Muscle layer of duodenum (tissue), 2 donors: ENCODE measurements at regions not wholly inside any gene's neighbourhood (a gene's known extent, or its start where the extent isn't known, plus 50 kb on each side); places are given as distances from the start of the nearest gene placed in this dataset.

ENCODE experiments used
- H3K27ac ChIP-seq: one replicate; pipeline ENCODE4 v1.7.0; 2013; ENCODE audit warnings: mild to moderate bottlenecking, low read length
- H3K27me3 ChIP-seq: one replicate; pipeline ENCODE4 v1.7.0; 2013; ENCODE audit warnings: low read depth, mild to moderate bottlenecking, control low read depth, low read length
- H3K36me3 ChIP-seq, 2 donors: one replicate each; pipeline ENCODE4 v1.7.0; 2013; ENCODE audit warnings: low read length in 2 of 2, control low read depth in 1 of 2, mild to moderate bottlenecking in 1 of 2; ENCODE audit not compliant: insufficient read depth in 2 of 2, control insufficient read depth in 1 of 2
- H3K4me1 ChIP-seq, 2 donors: one replicate each; pipeline ENCODE4 v1.7.0; 2013; ENCODE audit warnings: low read length in 2 of 2, mild to moderate bottlenecking in 2 of 2, control low read depth in 1 of 2, moderate library complexity in 1 of 2; ENCODE audit not compliant: insufficient read depth in 2 of 2, control insufficient read depth in 1 of 2
- H3K4me3 ChIP-seq, 2 donors: one replicate each; pipeline ENCODE4 v1.7.0; 2013; ENCODE audit warnings: low read length in 2 of 2, low read depth in 1 of 2, mild to moderate bottlenecking in 1 of 2
- H3K9me3 ChIP-seq, 2 donors: one replicate each; pipeline ENCODE4 v1.7.0; 2013; ENCODE audit warnings: low read length in 2 of 2, control low read depth in 1 of 2, mild to moderate bottlenecking in 1 of 2; ENCODE audit not compliant: control insufficient read depth in 1 of 2
- donor health status: healthy.

GRCh38 chr2:128797533-128797932, 478.9 kb upstream of the HS6ST1 start:
- Histone ChIP-seq H3K4me1 (no peaks in the 10 kb centered on the region), H3K4me3 (no peak overlapping the region), H3K36me3 (no peaks in the 10 kb centered on the region), H3K9me3 (no peaks in the 10 kb centered on the region), H3K27ac (no peak overlapping the region), H3K27me3 (no peaks in the 10 kb centered on the region)

GRCh38 chr2:128797937-128798336, 479.3 kb upstream of the HS6ST1 start:
- no peaks in the 10 kb centered on the region for H3K4me1 ChIP-seq
- no peaks in the 10 kb centered on the region for H3K9me3 ChIP-seq
- no peaks in the 10 kb centered on the region for H3K36me3 ChIP-seq
- no peaks in the 10 kb centered on the region for H3K27me3 ChIP-seq
- no peak overlapping the region for H3K4me3 ChIP-seq
- no peak overlapping the region for H3K27ac ChIP-seq

- Histone ChIP-seq H3K4me1 (no peaks in the 10 kb centered on the region), H3K4me3 (no peak overlapping the region), H3K27ac (no peak overlapping the region)
Observed at GRCh38 chr2:128798502-128799283, 480.0 kb upstream of the HS6ST1 start.

GRCh38 chr2:128799284-128799552, 480.6 kb upstream of the HS6ST1 start:
- Histone ChIP-seq H3K4me3 (no peak overlapping the region), H3K36me3 (no peaks in the 10 kb centered on the region), H3K4me1 (no peaks in the 10 kb centered on the region), H3K9me3 (no peaks in the 10 kb centered on the region), H3K27ac (no peak overlapping the region), H3K27me3 (no peaks in the 10 kb centered on the region)

More at GRCh38 chr2:128798502-128799283, 480.0 kb upstream of the HS6ST1 start:
- Histone ChIP-seq H3K36me3 (no peaks in the 10 kb centered on the region), H3K27me3 (no peaks in the 10 kb centered on the region), H3K9me3 (no peaks in the 10 kb centered on the region)

GRCh38 chr2:128799730-128800129, 481.1 kb upstream of the HS6ST1 start:
- no peak overlapping the region for H3K4me3 ChIP-seq
- H3K4me1 ChIP-seq: no peaks in the 10 kb centered on the region
- no peaks in the 10 kb centered on the region for H3K9me3 ChIP-seq
- no peaks in the 10 kb centered on the region for H3K27me3 ChIP-seq
- H3K36me3 ChIP-seq: no peaks in the 10 kb centered on the region
- no peak overlapping the region for H3K27ac ChIP-seq

GRCh38 chr2:128801576-128801975, 482.9 kb upstream of the HS6ST1 start:
- H3K9me3 ChIP-seq: no peaks in the 10 kb centered on the region
- no peaks in the 10 kb centered on the region for H3K36me3 ChIP-seq
- H3K27me3 ChIP-seq: no peaks in the 10 kb centered on the region
- H3K27ac ChIP-seq: no peak overlapping the region
- H3K4me1 ChIP-seq: no peaks in the 10 kb centered on the region
- H3K4me3 ChIP-seq: no peak overlapping the region

- Histone ChIP-seq H3K36me3 (no peaks in the 10 kb centered on the region), H3K27ac (no peak overlapping the region), H3K4me1 (no peaks in the 10 kb centered on the region), H3K9me3 (no peaks in the 10 kb centered on the region), H3K27me3 (no peaks in the 10 kb centered on the region), H3K4me3 (no peak overlapping the region)
Observed at GRCh38 chr2:128803222-128803621, 484.6 kb upstream of the HS6ST1 start.

- H3K27me3 ChIP-seq: no peaks in the 10 kb centered on the region
- H3K4me3 ChIP-seq: no peak overlapping the region
- no peaks in the 10 kb centered on the region for H3K9me3 ChIP-seq
- no peak overlapping the region for H3K27ac ChIP-seq
- H3K36me3 ChIP-seq: no peaks in the 10 kb centered on the region
- no peaks in the 10 kb centered on the region for H3K4me1 ChIP-seq
Observed at GRCh38 chr2:128805237-128805636, 486.6 kb upstream of the HS6ST1 start.

GRCh38 chr2:128805918-128806317, 487.2 kb upstream of the HS6ST1 start:
- Histone ChIP-seq H3K27ac (no peak overlapping the region), H3K9me3 (peaks cover 0 to 1% of the 10 kb centered on the region in 2 donors), H3K36me3 (no peaks in the 10 kb centered on the region), H3K27me3 (no peaks in the 10 kb centered on the region), H3K4me3 (no peak overlapping the region), H3K4me1 (no peaks in the 10 kb centered on the region)

GRCh38 chr2:128807317-128807716, 488.6 kb upstream of the HS6ST1 start:
- Histone ChIP-seq H3K4me3 (no peak overlapping the region), H3K27me3 (no peaks in the 10 kb centered on the region), H3K4me1 (no peaks in the 10 kb centered on the region), H3K9me3 (peaks cover 0 to 3% of the 10 kb centered on the region in 2 donors), H3K27ac (no peak overlapping the region), H3K36me3 (no peaks in the 10 kb centered on the region)

GRCh38 chr2:128808462-128809258, 490.0 kb upstream of the HS6ST1 start:
- Histone ChIP-seq H3K9me3 (peaks cover 0 to 3% of the 10 kb centered on the region in 2 donors), H3K27ac (no peak overlapping the region), H3K27me3 (no peaks in the 10 kb centered on the region), H3K4me3 (no peak overlapping the region), H3K4me1 (no peaks in the 10 kb centered on the region), H3K36me3 (no peaks in the 10 kb centered on the region)
